HG03442 (cell line): ENCODE measurements at regions not wholly inside any gene's neighbourhood (a gene's known extent, or its start where the extent isn't known, plus 50 kb on each side); places are given as distances from the start of the nearest gene placed in this dataset.
"Not testable (repeated sequence)": the region's sequence is repeated elsewhere in the genome, so short reads cannot be mapped to it uniquely, and the experiment has no call there.

Experiments used
- ATAC-seq: cut with Tn5 transposase; IDR thresholded peaks from one replicate; pipeline ENCODE4 v1.9.1; 2021; ENCODE audit warnings: mild to moderate bottlenecking, moderate library complexity; ENCODE audit not compliant: unreplicated experiment

DNA sequence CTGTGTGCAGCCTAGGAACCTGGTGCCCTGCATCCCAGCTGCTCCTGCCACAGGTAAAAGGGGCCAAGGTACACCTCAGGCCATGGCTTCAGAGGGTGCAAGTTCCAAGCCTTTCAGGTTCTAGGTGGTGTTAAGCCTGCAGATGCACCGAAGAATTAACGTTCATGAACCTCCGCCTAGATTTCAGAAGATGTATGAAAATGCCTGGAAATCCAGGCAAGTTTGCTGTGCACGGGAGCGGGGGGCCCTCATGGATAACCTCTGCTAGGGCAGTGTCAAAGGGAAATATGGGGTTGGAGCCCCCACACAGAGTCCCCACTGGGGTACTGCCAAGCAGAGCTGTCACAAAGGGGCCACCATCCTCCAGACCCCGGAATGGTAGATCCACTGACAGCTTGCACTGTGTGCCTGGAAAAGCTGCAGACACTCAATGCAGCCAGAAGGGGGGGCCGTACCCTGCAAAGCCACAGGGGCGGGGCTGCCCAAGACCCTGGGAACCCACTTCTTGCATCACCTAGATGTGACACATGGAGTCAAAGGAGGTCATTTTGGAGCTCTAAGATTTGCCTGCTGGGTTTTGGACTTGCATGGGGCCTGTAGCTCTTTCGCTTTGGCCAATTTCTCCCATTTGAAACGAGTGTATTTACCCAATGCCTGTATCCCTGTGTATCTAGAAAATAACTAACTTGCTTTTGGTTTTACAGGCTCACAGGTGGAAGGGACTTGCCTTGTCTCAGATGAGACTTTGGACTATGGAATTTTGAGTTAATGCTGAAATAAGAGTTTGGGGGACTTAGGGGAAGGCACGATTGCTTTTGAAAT, 145.2 kb upstream of the C1QTNF3 start:
- not testable (repeated sequence) for ATAC-seq

GRCh38 chr5:34189246-34189645, 146.2 kb upstream of the C1QTNF3 start:
- ATAC-seq: not testable (repeated sequence)

- not testable (repeated sequence) for ATAC-seq
Measured at GRCh38 chr5:34189752-34190411, 146.9 kb upstream of the C1QTNF3 start.

DNA sequence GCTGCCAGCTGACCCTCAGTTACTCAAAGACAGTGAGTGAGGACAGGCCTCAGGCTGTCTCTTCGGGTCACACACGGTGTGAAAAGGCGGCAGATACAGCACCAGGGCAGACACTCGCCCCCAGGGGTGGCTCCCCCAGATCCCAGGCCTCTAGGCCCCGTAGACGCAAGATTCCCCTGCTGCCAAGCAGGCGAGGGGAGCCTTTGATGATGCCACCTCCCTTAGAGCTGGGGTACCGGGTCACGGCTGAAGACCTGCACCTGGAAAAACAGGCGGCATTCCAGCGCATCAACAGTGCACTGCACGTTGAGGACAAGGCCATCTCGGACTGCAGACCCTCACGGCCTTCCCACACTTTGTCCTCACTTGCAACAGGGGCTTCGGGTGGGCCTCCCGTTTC, 147.5 kb upstream of the C1QTNF3 start:
- not testable (repeated sequence) for ATAC-seq

GRCh38 chr5:34191279-34191744, 148.3 kb upstream of the C1QTNF3 start:
- not testable (repeated sequence) for ATAC-seq

GRCh38 chr5:34192064-34192922, 149.3 kb upstream of the C1QTNF3 start:
- not testable (repeated sequence) for ATAC-seq

- ATAC-seq: not testable (repeated sequence)
Measured at GRCh38 chr5:34192923-34193262, 149.9 kb upstream of the C1QTNF3 start.

DNA sequence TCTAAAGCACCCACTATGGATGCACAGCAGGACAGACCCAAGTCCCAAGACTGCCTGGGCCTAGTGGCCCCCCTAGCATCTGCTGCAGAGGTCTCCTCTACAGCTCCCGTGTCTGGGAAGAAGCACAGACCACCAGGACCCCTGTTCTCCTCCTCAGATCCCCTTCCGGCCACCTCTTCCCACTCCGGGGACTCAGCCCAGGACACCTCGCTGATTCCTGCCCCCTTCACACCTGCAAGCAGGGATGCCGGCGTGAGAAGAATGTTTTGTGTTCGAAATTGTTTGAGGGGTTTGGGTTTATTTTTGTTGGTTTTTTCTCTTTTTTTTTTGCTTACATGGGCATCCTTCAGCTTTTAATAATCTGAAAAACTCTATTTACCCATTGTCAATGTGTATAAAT, 150.3 kb upstream of the C1QTNF3 start:
- ATAC-seq: not testable (repeated sequence)

GRCh38 chr5:34193804-34194203, 150.8 kb upstream of the C1QTNF3 start:
- not testable (repeated sequence) for ATAC-seq

- not testable (repeated sequence) for ATAC-seq
Measured at GRCh38 chr5:34196091-34196490, 153.1 kb upstream of the C1QTNF3 start.

- not testable (repeated sequence) for ATAC-seq
Measured at GRCh38 chr5:34205347-34205746, 162.3 kb upstream of the C1QTNF3 start.

GRCh38 chr5:34217386-34217785, 174.4 kb upstream of the C1QTNF3 start:
- not testable (repeated sequence) for ATAC-seq

- ATAC-seq: not testable (repeated sequence)
Measured at GRCh38 chr5:34221329-34222073, 178.5 kb upstream of the C1QTNF3 start.

GRCh38 chr5:34223158-34223557, 180.1 kb upstream of the C1QTNF3 start:
- ATAC-seq: not testable (repeated sequence)

DNA sequence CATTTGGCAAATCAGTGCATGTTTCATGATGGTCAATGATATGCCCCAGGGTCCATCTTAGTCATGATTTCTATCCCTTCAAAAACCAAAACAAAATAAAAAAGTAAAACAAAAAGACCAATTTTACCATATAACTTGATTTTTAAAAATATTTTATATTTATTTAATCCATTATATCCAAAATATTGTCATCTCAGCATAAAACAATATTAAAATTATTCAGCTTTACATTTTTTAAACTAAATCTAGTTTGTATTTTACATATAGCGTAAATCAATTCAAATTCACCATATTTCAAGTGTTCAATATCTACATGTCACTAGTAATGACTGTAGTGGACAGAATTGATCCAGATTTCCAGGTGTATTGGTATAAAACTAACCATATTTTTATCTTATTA, 187.4 kb upstream of the C1QTNF3 start:
- not testable (repeated sequence) for ATAC-seq

DNA sequence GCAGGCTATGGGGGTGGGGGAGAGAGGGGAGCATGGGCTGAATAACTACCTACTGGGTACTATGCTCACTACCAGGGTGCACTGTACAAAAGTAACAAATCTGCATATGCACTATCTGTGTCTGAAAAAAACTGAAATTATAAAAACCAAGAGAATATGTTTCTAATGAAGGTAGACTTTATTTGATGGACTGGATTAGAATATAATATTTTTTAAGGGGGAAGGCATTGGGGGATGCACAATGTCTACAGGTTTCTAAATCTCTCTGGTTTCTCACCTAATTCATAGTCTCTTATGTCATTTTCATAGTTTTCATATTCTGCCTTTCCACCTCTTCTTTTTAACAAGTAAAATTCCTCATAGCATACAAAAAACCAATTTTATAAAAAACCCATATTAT, 200.8 kb upstream of the C1QTNF3 start:
- not testable (repeated sequence) for ATAC-seq

DNA sequence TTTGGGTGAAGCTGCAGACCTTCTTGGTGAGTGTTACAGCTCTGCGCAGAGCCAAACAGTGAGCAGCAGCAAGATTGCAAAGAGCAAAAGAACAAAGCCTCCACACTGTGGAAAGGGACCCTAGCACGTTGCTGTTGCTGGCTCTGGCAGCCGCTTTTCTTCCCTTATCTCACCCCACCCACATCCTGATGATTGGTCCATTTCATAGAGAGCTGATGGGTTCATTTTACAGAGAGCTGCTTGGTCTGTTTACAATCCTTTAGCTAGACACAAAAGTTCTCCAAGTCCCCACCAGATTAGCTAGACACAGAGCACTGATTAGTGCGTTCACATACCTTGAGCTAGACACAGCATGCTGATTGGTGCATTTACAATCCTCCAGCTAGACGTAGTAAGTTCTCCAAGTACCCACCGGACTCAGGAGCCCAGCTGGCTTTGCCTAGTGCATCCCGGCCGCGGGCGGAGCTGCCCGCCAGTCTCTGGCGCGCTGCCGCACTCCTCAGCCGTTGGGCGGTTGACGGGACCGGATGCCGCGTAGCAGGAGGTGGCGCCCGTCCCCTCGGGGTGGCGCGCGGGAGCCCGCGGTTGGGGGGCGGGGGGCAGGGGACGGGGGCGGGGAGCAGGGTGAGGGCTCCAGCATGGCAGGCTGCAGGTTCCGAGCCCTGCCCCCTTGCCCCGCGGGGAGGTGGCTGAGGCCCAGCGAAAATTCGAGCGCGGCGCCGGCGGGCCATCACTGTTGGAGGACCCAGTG, 201.4 kb upstream of the C1QTNF3 start:
- peak; percentile 54 for ATAC-seq

DNA sequence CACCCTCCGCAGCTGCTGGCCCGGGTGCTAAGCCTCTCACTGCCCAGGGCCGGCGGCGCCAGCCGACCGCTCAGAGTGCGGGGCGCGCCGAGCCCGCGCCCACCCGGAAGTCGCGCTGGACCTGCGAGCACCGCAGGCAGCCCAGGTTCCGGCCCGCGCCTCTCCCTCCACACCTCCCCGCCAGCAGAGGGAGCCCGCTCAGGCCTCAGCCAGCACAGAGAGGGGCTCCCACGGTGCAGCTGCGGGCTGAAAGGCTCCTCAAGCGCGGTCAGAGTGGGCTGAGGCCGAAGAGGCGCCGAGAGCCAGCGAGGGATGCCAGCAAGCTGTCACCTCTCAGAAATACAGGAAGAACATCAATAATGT, 202.0 kb upstream of the C1QTNF3 start:
- ATAC-seq: peak; percentile 91

DNA sequence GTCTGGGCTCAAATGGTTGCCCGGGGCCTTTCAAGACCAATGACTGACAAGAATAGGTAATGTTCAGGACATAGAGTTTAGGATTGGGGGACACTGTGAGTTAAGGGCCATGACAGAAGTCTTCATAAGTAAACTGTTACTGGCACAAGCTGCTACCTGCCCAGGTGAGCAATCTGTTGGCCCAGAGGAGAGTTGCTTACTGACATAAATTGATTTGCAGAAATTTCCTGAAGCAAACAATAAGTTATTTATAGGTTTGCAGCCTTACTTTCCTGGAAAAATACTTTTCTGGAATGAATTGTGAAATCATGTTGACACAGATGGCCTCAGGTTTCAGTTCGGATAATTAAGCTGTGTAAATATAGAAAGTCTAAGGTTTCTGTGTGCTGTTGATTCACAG, 202.8 kb upstream of the C1QTNF3 start:
- not testable (repeated sequence) for ATAC-seq

DNA sequence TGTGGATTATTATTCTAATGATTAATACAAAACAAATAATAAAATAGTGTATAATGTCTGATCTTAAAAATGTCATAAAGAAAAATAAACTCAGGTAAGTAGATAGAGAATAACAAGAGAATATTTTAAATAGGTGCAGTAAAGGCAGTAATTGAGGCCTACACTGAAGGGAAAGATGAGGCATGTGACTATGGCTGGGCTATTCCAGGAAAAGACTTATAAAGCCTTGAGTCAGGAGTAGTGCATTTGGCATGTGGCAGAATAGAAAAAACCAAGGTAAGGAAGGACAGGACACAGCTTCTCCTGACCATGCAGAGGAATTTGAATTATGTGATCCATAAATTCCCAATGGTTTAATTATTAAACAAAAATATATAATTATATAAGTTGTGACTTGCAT, 215.6 kb upstream of the C1QTNF3 start:
- ATAC-seq: not testable (repeated sequence)
